ENCODE measurements at regions not wholly inside any gene's neighbourhood (a gene's known extent, or its start where the extent isn't known, plus 50 kb on each side); places are given as distances from the start of the nearest gene placed in this dataset.
"Not testable (repeated sequence)": the region's sequence is repeated elsewhere in the genome, so short reads cannot be mapped to it uniquely, and the experiment has no call there.

DNA sequence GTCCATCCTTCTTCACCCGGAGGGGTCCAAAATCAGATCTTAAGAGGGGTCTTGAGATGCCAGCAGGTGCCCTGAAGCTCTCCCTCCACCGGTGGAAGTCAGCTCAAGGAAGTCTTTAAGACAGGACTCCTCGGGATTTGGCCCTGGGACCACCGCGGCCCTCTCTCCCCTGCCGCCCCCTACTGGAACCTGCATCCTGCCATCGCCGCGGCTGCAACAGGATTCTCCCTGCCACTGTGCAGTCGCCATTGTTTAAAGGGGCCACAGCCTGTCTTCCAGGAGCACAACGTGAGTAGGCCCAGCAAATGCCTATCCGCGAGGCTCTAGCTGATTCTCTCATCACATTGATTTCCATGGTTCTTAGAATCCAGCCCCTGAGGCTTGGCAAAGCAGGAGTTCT, 324.3 kb downstream of the ZNF716 start:
- intact Hi-C loops (cut with micrococcal nuclease): no loop called here
- Histone ChIP-seq H3K36me3 (replicated peaks in 1 of 2; ENCODE audit: control insufficient read depth in 1 of 2, insufficient read depth in 2 of 2, low read length in 2 of 2) (no peaks in the 10 kb centered on the region), H3K4me2 (replicated peaks; ENCODE audit: extremely low read depth, low read length, poor library complexity, severe bottlenecking) (no peak overlapping the region), H3K9me3 (replicated peaks in 1 of 2; ENCODE audit: control insufficient read depth in 1 of 2, insufficient read depth in 1 of 2, low read length in 2 of 2) (peaks cover 78 to 94% of the 10 kb centered on the region in 2 donors), H3K79me2 (ENCODE audit: insufficient read depth, low read length) (no peaks in the 10 kb centered on the region), H3K4me1 (ENCODE audit: control insufficient read depth in 1 of 2, insufficient read depth in 2 of 2, low read length in 2 of 2) (no peaks in the 10 kb centered on the region), H4K20me1 (ENCODE audit: insufficient read depth, low read length) (no peaks in the 10 kb centered on the region), H2AFZ (ENCODE audit: insufficient read depth, low read depth, low read length, poor library complexity, severe bottlenecking) (no peak overlapping the region), H3K27ac (ENCODE audit: low read depth in 1 of 2, low read length in 2 of 2) (no peak overlapping the region), H3K9ac (ENCODE audit: insufficient read depth, low read length, poor library complexity, severe bottlenecking) (no peak overlapping the region), H3K27me3 (ENCODE audit: control insufficient read depth in 2 of 2, insufficient read depth in 2 of 2, low read length in 2 of 2) (no peaks in the 10 kb centered on the region), H3K4me3 (replicated peaks in 1 of 3; ENCODE audit: low read depth in 2 of 3, low read length in 3 of 3) (no peak overlapping the region)
- no peaks in the 10 kb centered on the region for H3K36me3 Mint-ChIP-seq
- WGBS (ENCODE audit: insufficient coverage): 91% methylated on average over 12 of the region's 13 CpGs
- DNase-seq: no peak
- TF ChIP-seq, protein P1, sequence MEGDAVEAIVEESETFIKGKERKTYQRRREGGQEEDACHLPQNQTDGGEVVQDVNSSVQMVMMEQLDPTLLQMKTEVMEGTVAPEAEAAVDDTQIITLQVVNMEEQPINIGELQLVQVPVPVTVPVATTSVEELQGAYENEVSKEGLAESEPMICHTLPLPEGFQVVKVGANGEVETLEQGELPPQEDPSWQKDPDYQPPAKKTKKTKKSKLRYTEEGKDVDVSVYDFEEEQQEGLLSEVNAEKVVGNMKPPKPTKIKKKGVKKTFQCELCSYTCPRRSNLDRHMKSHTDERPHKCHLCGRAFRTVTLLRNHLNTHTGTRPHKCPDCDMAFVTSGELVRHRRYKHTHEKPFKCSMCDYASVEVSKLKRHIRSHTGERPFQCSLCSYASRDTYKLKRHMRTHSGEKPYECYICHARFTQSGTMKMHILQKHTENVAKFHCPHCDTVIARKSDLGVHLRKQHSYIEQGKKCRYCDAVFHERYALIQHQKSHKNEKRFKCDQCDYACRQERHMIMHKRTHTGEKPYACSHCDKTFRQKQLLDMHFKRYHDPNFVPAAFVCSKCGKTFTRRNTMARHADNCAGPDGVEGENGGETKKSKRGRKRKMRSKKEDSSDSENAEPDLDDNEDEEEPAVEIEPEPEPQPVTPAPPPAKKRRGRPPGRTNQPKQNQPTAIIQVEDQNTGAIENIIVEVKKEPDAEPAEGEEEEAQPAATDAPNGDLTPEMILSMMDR (IDR thresholded peaks at IDR 0.05): no peak
- H3K4me3 Mint-ChIP-seq: no peak overlapping the region
- H3K27me3 Mint-ChIP-seq (ENCODE audit: low read depth in 3 of 3): peaks cover 0 to 3% (median 2%) of the 10 kb centered on the region in 3 donors
- H3K27ac Mint-ChIP-seq: no peak overlapping the region
- H3K4me1 Mint-ChIP-seq: no peaks in the 10 kb centered on the region
- peaks cover 60 to 93% (median 80%) of the 10 kb centered on the region in 7 donors for H3K9me3 Mint-ChIP-seq

- no peak for DNase-seq
- Histone ChIP-seq H3K9ac (ENCODE audit: insufficient read depth, low read length, poor library complexity, severe bottlenecking) (no peak overlapping the region), H3K27ac (ENCODE audit: low read depth in 1 of 2, low read length in 2 of 2) (no peak overlapping the region), H3K4me2 (replicated peaks; ENCODE audit: extremely low read depth, low read length, poor library complexity, severe bottlenecking) (no peak overlapping the region), H3K79me2 (ENCODE audit: insufficient read depth, low read length) (no peaks in the 10 kb centered on the region), H4K20me1 (ENCODE audit: insufficient read depth, low read length) (no peaks in the 10 kb centered on the region), H3K36me3 (replicated peaks in 1 of 2; ENCODE audit: control insufficient read depth in 1 of 2, insufficient read depth in 2 of 2, low read length in 2 of 2) (no peaks in the 10 kb centered on the region), H3K27me3 (ENCODE audit: control insufficient read depth in 2 of 2, insufficient read depth in 2 of 2, low read length in 2 of 2) (no peaks in the 10 kb centered on the region), H2AFZ (ENCODE audit: insufficient read depth, low read depth, low read length, poor library complexity, severe bottlenecking) (no peak overlapping the region), H3K4me1 (ENCODE audit: control insufficient read depth in 1 of 2, insufficient read depth in 2 of 2, low read length in 2 of 2) (no peaks in the 10 kb centered on the region), H3K9me3 (replicated peaks in 1 of 2; ENCODE audit: control insufficient read depth in 1 of 2, insufficient read depth in 1 of 2, low read length in 2 of 2) (peaks cover 68 to 90% of the 10 kb centered on the region in 2 donors), H3K4me3 (replicated peaks in 1 of 3; ENCODE audit: low read depth in 2 of 3, low read length in 3 of 3) (no peak overlapping the region)
- WGBS (ENCODE audit: insufficient coverage): 86% methylated on average over 10 of the region's 17 CpGs
- no peaks in the 10 kb centered on the region for H3K36me3 Mint-ChIP-seq
- no peak overlapping the region for H3K4me3 Mint-ChIP-seq
- H3K9me3 Mint-ChIP-seq: peaks cover 52 to 84% (median 73%) of the 10 kb centered on the region in 7 donors
- intact Hi-C loops (cut with micrococcal nuclease): no loop called here
- H3K4me1 Mint-ChIP-seq: no peaks in the 10 kb centered on the region
- H3K27me3 Mint-ChIP-seq (ENCODE audit: low read depth in 3 of 3): peaks cover 0 to 2% (median 1%) of the 10 kb centered on the region in 3 donors
- H3K27ac Mint-ChIP-seq: no peak overlapping the region
- TF ChIP-seq, protein P1 (IDR thresholded peaks at IDR 0.05): no peak
These were observed 325.6 kb downstream of the ZNF716 start for GRCh38 chr7:57775396-57776088.

- H3K9ac ChIP-seq (ENCODE audit: insufficient read depth, low read length, poor library complexity, severe bottlenecking); intact Hi-C loops (cut with micrococcal nuclease); H3K27ac Mint-ChIP-seq: not testable (repeated sequence)
These were observed 326.3 kb downstream of the ZNF716 start for GRCh38 chr7:57776136-57776856.

More at GRCh38 chr7:57776136-57776856, 326.3 kb downstream of the ZNF716 start:
- peaks cover 67 to 88% of the 10 kb centered on the region in 2 donors for H3K9me3 ChIP-seq (replicated peaks in 1 of 2; ENCODE audit: control insufficient read depth in 1 of 2, insufficient read depth in 1 of 2, low read length in 2 of 2)
- not testable (repeated sequence) for H3K27me3 ChIP-seq (ENCODE audit: control insufficient read depth in 2 of 2, insufficient read depth in 2 of 2, low read length in 2 of 2); H3K4me3 Mint-ChIP-seq; H3K4me3 ChIP-seq (replicated peaks in 1 of 3; ENCODE audit: low read depth in 2 of 3, low read length in 3 of 3); DNase-seq; H3K79me2 ChIP-seq (ENCODE audit: insufficient read depth, low read length); H3K27ac ChIP-seq (ENCODE audit: low read depth in 1 of 2, low read length in 2 of 2); H3K4me2 ChIP-seq (replicated peaks; ENCODE audit: extremely low read depth, low read length, poor library complexity, severe bottlenecking); H3K36me3 Mint-ChIP-seq; H3K4me1 ChIP-seq (ENCODE audit: control insufficient read depth in 1 of 2, insufficient read depth in 2 of 2, low read length in 2 of 2); H4K20me1 ChIP-seq (ENCODE audit: insufficient read depth, low read length); H2AFZ ChIP-seq (ENCODE audit: insufficient read depth, low read depth, low read length, poor library complexity, severe bottlenecking); H3K4me1 Mint-ChIP-seq; H3K36me3 ChIP-seq (replicated peaks in 1 of 2; ENCODE audit: control insufficient read depth in 1 of 2, insufficient read depth in 2 of 2, low read length in 2 of 2); H3K27me3 Mint-ChIP-seq (ENCODE audit: low read depth in 3 of 3)
- WGBS (ENCODE audit: insufficient coverage): 90% methylated on average over 26 of the region's 36 CpGs
- peaks cover 46 to 77% (median 68%) of the 10 kb centered on the region in 7 donors for H3K9me3 Mint-ChIP-seq

All from CD14-positive monocyte (primary cell).